C4-2B (cell line): ENCODE measurements at regions not wholly inside any gene's neighbourhood (a gene's known extent, or its start where the extent isn't known, plus 50 kb on each side); places are given as distances from the start of the nearest gene placed in this dataset.
"Not testable (repeated sequence)": the region's sequence is repeated elsewhere in the genome, so short reads cannot be mapped to it uniquely, and the experiment has no call there.

Experiments used
- H3K27ac ChIP-seq: fragments of 450-650 bp; 2 replicates; pipeline ENCODE4 v1.5.1; 2017
- ZFX ChIP-seq: fragments of 450-650 bp; IDR thresholded peaks from 2 replicates; pipeline ENCODE4 v1.6.1; 2017
- TF ChIP-seq, protein P1 (sequence below): fragments of 450-650 bp; conservative IDR thresholded peaks from 2 replicates; pipeline ENCODE4 v1.5.1; 2017; ENCODE audit warnings: mild to moderate bottlenecking

DNA sequence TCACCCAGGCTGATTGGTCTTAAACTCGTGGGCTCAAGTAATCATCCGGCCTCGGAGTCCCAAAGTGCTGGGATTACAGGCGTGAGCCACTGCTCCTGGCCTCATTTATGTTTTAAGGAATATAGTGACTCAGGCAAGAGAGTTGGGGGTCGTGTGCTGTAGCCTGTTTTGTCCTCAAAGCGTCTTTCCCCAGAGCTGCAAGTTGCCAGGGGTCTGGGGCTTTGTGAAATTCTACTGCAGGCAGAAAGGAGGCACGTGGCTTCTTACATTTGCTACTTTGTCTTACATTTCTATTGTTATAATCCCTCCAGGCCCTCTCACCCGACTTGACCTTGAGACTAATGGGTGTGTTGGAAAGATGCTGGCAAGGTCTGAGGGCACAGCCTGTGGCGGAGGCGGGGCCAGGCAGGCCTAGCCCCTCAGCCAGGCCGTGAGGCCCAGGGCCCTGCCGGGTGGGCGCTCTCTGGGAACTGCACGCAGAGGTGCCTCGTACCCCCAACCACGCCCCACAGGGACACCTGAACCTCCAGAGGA lies 85.8 kb upstream of the NDUFV2 start:
- TF ChIP-seq, protein P1, sequence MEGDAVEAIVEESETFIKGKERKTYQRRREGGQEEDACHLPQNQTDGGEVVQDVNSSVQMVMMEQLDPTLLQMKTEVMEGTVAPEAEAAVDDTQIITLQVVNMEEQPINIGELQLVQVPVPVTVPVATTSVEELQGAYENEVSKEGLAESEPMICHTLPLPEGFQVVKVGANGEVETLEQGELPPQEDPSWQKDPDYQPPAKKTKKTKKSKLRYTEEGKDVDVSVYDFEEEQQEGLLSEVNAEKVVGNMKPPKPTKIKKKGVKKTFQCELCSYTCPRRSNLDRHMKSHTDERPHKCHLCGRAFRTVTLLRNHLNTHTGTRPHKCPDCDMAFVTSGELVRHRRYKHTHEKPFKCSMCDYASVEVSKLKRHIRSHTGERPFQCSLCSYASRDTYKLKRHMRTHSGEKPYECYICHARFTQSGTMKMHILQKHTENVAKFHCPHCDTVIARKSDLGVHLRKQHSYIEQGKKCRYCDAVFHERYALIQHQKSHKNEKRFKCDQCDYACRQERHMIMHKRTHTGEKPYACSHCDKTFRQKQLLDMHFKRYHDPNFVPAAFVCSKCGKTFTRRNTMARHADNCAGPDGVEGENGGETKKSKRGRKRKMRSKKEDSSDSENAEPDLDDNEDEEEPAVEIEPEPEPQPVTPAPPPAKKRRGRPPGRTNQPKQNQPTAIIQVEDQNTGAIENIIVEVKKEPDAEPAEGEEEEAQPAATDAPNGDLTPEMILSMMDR = no peak
- no peak for TF ChIP-seq ZFX
- no peak overlapping the region for H3K27ac ChIP-seq

DNA sequence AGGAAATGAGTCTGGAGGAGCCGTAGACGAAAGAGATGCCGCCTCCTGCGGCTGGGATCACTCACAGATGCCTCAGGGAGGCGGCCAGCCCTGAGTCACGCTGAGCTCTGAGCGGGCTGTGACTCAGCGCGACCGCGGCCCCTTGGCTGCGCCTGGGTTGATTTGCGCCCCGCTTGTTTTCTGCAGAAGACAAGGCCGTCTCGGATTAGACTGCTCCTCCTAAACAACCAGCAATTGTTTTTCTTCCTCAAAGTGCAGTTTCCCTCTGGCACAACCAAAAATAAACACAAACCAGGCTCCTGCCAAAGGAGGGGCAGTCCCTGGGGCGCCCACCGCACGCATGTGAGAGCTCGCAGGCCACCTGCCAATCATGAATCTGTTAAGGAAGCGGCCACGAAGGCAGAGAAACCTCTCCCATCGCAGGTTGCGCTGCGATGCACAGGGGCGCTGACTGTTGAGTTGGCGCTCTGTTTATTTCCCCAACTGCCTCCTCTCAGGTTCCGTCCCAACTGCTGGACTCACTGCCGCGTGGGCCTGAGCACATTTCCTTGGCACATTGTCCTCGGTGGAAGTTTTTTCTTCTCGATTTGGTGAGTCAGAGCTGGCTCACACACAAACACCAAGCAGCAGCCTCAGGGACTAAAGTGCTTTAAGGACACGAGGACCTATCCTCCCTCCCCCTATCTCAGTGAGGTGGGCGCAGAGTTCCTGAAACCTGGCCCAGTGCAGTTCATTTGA lies 85.2 kb upstream of the NDUFV2 start:
- no peak overlapping the region for H3K27ac ChIP-seq

DNA sequence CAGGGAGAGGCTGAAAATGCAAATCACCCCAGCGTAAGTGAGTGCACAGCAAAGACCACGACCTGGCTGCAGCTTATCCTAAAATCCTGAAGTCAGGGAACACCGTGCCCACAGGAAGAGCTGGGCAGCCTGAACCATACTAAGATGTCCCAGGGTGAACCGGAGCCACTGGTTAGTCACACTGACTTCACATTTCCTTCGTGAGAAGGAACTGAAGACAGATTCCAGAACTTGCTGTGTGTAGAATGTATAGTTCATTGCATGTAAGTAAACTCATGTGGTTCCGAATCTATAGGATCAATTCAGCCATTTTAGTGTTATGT lies 84.6 kb upstream of the NDUFV2 start:
- no peak overlapping the region for H3K27ac ChIP-seq
- TF ChIP-seq, protein P1 = no peak
- no peak for TF ChIP-seq ZFX

More for the DNA sequence above, 85.2 kb upstream of the NDUFV2 start:
- TF ChIP-seq ZFX = no peak
- TF ChIP-seq, protein P1 = no peak

DNA sequence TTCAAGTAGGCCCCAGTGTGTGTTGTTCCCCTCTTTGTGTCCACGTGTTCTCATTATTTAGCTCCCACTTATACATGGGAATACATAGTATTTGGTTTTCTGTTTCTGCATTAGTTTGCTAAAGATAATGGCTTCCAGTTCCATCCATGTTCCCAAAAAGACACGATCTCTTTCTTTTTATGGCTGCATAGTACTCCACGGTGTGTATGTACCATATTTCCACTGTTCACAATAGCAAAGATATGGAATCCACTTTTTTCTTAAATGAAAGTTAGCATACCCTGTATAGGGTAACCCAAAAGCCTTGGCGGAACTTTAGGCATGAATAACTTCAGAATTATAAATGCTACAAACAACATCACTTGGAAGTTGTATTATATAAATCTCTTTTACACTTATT lies 83.4 kb upstream of the NDUFV2 start:
- no peak for TF ChIP-seq ZFX
- TF ChIP-seq, protein P1 = no peak
- no peak overlapping the region for H3K27ac ChIP-seq

DNA sequence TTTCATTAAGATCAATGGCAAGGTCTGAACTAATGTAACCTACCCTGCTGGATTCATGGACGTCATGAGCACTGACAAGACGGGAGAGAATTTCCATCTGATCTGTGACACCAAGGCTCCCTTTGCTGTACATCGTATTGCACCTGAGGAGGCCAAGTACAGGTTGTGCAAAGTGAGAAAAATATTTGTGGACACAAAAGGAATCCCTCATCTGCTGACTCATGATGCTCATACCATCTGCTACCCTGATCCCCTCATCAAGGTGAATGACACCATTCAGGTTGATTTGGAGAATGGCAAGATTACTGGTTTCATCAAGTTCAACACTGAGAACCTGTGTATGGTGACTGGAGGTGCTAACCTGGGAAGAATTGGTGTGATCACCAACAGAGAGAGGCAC lies 82.3 kb upstream of the NDUFV2 start:
- TF ChIP-seq ZFX = no peak
- TF ChIP-seq, protein P1 = no peak
- no peak overlapping the region for H3K27ac ChIP-seq

DNA sequence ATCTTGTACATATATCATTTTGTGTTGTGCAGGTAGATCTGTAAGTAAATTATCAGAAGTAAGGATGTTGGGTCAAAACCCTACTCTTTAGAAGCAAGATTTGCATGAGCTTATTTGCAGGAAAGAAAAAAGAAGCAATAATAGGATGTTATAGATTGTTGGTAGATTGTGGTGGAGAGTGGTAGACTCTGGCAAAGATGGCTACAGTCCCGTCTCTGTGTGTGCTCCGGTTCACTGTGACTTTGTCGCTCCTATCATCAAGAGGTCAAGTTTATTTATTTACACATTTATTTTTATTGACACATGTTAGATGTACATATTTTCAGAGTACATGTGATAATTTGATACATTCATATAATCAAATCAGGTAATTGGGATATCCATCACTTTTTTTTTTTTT lies 81.0 kb upstream of the NDUFV2 start:
- H3K27ac ChIP-seq = no peak overlapping the region
- no peak for TF ChIP-seq ZFX
- TF ChIP-seq, protein P1 = no peak

DNA sequence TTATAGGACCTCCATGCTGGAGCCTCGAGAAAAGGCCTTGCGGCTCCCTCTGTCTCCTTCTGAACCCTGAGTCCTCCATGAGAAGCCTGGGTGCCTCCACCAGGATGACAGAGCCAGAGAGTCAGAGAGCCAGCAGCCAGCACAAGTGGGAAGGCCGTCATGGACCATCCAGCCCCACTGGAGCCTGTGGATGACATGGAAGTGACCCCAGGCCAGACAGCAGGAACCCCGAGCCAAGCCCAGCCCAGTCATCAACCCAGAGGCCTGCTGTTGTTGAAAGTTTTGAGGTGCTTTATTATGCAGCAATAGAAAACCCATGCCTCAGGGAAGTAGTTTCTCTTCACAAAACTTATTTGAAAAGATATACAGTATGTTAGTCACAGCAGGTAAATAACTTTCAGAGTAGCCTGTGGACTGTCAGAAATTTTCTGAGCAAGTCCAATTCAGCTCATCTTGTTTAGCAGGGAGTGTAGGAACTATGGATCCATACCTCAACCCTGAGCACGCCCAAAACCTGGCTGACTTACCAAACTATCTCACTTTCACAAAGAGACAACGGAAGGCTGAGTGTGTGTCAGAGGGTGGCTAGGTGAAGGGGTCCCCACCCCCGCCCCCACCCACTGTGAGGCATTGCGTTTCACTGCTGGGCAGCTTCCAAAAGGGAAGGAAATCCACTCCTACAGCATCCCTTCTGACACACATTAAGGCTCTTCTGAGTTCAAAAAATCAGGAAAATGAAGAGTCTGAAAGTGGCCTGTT lies 79.9 kb upstream of the NDUFV2 start:
- no peak overlapping the region for H3K27ac ChIP-seq
- TF ChIP-seq, protein P1 = no peak
- TF ChIP-seq ZFX = no peak

DNA sequence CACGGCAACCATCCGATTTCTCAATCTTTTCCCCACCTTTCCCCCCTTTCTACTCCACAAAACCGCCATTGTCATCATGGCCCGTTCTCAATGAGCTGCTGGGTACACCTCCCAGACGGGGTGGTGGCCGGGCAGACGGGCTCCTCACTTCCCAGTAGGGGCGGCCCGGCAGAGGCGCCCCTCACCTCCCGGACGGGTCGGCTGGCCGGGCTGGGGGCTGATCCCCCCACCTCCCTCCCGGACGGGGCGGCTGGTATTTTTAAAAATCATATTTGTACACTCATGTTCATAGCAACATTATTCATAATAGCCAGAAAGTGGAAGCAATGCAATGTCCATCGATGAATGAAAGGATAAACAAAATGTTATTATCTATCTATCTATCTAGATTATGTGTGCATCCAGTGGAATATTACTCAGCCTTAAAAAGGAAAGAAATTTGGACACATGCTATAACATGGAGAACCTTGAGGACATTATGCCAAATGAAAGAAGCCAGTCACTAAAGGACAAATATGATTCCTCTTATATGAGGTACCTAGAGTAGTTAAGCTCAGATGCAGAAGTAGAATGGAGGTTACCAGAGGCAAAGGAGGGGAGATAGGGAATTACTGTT lies 78.4 kb upstream of the NDUFV2 start:
- H3K27ac ChIP-seq = not testable (repeated sequence)
